Natural killer cell (primary cell): ENCODE measurements at regions not wholly inside any gene's neighbourhood (a gene's known extent, or its start where the extent isn't known, plus 50 kb on each side); places are given as distances from the start of the nearest gene placed in this dataset.

Experiments used
- ATAC-seq, 3 donors: fragments of 150-1000 bp in 2 of 3; fragments of 200-7000 bp in 1 of 3; cut with Tn5 transposase; 1 replicate in 1 of 3; 2 replicates in 2 of 3; pipeline ENCODE4 v1.10.0; 2021; ENCODE audit warnings: mild to moderate bottlenecking in 2 of 3, moderate library complexity in 2 of 3
- DNase-seq, 2 donors: peaks; one replicate each; pipeline versions ENCODE4 v3.0.0 to v3.0.0-alpha.2; 2013 to 2021; ENCODE audit warnings: mixed read lengths in 1 of 2
- H3K27ac ChIP-seq: one replicate; pipeline ENCODE4 v1.5.1; 2013; ENCODE audit warnings: mild to moderate bottlenecking, low read length
- H3K27me3 ChIP-seq: one replicate; pipeline ENCODE4 v1.6.1; 2013; ENCODE audit warnings: low read length; ENCODE audit not compliant: control insufficient read depth, insufficient read depth
- H3K36me3 ChIP-seq: one replicate; pipeline ENCODE4 v1.6.1; 2013; ENCODE audit warnings: low read length; ENCODE audit not compliant: control insufficient read depth, insufficient read depth
- H3K4me1 ChIP-seq: one replicate; pipeline ENCODE4 v1.6.1; 2013; ENCODE audit warnings: low read length; ENCODE audit not compliant: control insufficient read depth, insufficient read depth
- H3K4me3 ChIP-seq: one replicate; pipeline ENCODE4 v1.5.1; 2013; ENCODE audit warnings: low read length
- H3K9me3 ChIP-seq: one replicate; pipeline ENCODE4 v1.6.1; 2013; ENCODE audit warnings: low read length; ENCODE audit not compliant: control insufficient read depth, insufficient read depth
- H3K27ac Mint-ChIP-seq, 2 donors: one replicate each; pipeline ENCODE4 v1.8.0; 2022; ENCODE audit warnings: mild to moderate bottlenecking in 2 of 2, mixed read lengths in 2 of 2, moderate library complexity in 1 of 2
- H3K27me3 Mint-ChIP-seq, 2 donors: one replicate each; pipeline ENCODE4 v1.8.0; 2022; ENCODE audit warnings: low read depth in 2 of 2, mixed read lengths in 2 of 2
- H3K36me3 Mint-ChIP-seq: one replicate; pipeline ENCODE4 v1.8.0; 2022; ENCODE audit warnings: mixed read lengths
- H3K4me1 Mint-ChIP-seq, 2 donors: one replicate each; pipeline ENCODE4 v1.8.0; 2022; ENCODE audit warnings: mixed read lengths in 2 of 2
- H3K4me3 Mint-ChIP-seq: one replicate; pipeline ENCODE4 v1.8.0; 2022; ENCODE audit warnings: mild to moderate bottlenecking, moderate library complexity, mixed read lengths
- H3K9me3 Mint-ChIP-seq, 2 donors: one replicate each; pipeline ENCODE4 v1.8.0; 2022; ENCODE audit warnings: mixed read lengths in 2 of 2
- WGBS: methylation state at CpG from one replicate; pipeline ENCODE4 v1.1.7; 2013; ENCODE audit warnings: missing lambda C conversion rate; ENCODE audit not compliant: insufficient coverage; 5-methylcytosine and 5-hydroxymethylcytosine counted together
- intact Hi-C: fragments of 100-400 bp; cut with micrococcal nuclease; formaldehyde crosslinking; loops from one replicate; pipeline ENCODE4 v1.14.2; 2022
- TF ChIP-seq, protein P1 (sequence below): fragments of 200-600 bp; IDR thresholded peaks from one replicate; pipeline ENCODE4 v1.8.0; 2022; ENCODE audit warnings: antibody characterized with exemption

DNA sequence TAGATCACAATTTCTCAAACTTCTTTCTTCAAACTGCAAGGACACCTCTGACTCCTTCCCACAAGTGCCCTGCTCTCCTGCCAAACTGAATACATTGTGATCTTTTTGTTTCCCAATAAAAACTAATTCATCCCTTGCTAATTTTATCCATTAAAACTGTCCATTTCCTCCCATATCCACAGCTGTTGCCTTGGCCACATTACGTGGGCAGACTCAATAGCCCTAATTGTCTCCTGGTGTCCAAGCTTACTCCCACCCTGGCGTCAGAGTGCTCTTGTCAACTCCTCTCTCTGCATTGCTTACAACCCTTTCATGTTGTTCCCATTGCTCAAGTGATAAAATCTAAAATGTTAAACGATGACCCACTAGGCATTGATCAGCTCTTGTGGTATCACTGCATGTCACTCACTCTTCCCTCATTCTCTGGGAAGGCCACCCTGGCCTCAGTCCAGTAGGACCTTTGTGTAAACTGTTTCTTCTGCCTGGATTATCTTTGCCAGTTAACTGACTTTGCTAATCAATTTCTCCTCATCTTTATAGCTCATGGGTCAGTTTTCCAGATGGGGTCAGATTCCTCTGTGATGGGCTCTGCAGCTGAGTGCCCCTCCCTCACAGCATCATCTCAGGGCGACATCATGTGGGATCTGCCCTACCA lies 525.0 kb downstream of the SLC4A3 start:
- H3K27ac ChIP-seq = no peak overlapping the region
- Mint-ChIP-seq H3K27me3 (no peaks in the 10 kb centered on the region), H3K9me3 (peaks cover 0 to 2% of the 10 kb centered on the region in 2 donors), H3K36me3 (no peaks in the 10 kb centered on the region), H3K4me3 (no peak overlapping the region), H3K27ac (no peak overlapping the region), H3K4me1 (no peaks in the 10 kb centered on the region)
- H3K9me3 ChIP-seq = no peaks in the 10 kb centered on the region
- no peak overlapping the region for H3K4me3 ChIP-seq
- DNase-seq (no peak), ATAC-seq (no peak)
- H3K36me3 ChIP-seq = no peaks in the 10 kb centered on the region
- TF ChIP-seq, protein P1, sequence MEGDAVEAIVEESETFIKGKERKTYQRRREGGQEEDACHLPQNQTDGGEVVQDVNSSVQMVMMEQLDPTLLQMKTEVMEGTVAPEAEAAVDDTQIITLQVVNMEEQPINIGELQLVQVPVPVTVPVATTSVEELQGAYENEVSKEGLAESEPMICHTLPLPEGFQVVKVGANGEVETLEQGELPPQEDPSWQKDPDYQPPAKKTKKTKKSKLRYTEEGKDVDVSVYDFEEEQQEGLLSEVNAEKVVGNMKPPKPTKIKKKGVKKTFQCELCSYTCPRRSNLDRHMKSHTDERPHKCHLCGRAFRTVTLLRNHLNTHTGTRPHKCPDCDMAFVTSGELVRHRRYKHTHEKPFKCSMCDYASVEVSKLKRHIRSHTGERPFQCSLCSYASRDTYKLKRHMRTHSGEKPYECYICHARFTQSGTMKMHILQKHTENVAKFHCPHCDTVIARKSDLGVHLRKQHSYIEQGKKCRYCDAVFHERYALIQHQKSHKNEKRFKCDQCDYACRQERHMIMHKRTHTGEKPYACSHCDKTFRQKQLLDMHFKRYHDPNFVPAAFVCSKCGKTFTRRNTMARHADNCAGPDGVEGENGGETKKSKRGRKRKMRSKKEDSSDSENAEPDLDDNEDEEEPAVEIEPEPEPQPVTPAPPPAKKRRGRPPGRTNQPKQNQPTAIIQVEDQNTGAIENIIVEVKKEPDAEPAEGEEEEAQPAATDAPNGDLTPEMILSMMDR = no peak
- intact Hi-C loops = no loop called here
- 80% methylated on average over 4 of the region's 4 CpGs for WGBS
- no peaks in the 10 kb centered on the region for H3K27me3 ChIP-seq
- no peaks in the 10 kb centered on the region for H3K4me1 ChIP-seq

DNA sequence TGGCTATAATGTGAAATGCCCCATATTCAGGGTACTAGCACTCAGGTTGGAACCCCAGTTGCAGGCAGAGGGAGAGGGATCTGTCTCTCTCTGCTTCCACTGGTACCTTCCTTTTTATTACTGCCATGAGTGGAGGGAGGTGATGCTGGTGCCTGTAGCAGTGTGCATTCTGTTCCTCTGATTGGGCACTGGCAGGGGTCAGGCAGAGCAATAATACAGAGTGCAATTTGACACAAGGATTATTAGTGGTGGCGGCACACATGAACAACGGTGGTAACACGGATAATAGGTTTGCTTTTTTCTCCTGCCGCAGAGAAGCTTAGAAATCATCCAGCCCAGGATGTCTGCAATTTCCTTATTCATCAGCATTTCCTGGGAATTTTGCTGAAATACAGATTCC lies 525.7 kb downstream of the SLC4A3 start:
- Histone ChIP-seq H3K36me3 (no peaks in the 10 kb centered on the region), H3K9me3 (no peaks in the 10 kb centered on the region), H3K4me1 (no peaks in the 10 kb centered on the region), H3K27ac (no peak overlapping the region), H3K27me3 (no peaks in the 10 kb centered on the region), H3K4me3 (no peak overlapping the region)
- no peak overlapping the region for H3K4me3 Mint-ChIP-seq
- DNase-seq (no peak), ATAC-seq (no peak)
- TF ChIP-seq, protein P1 = no peak
- H3K27me3 Mint-ChIP-seq = no peaks in the 10 kb centered on the region
- 93% methylated on average over 4 of the region's 4 CpGs for WGBS
- H3K9me3 Mint-ChIP-seq = peaks cover 0 to 2% of the 10 kb centered on the region in 2 donors
- no peak overlapping the region for H3K27ac Mint-ChIP-seq
- intact Hi-C loops = no loop called here
- no peaks in the 10 kb centered on the region for H3K36me3 Mint-ChIP-seq
- no peaks in the 10 kb centered on the region for H3K4me1 Mint-ChIP-seq

DNA sequence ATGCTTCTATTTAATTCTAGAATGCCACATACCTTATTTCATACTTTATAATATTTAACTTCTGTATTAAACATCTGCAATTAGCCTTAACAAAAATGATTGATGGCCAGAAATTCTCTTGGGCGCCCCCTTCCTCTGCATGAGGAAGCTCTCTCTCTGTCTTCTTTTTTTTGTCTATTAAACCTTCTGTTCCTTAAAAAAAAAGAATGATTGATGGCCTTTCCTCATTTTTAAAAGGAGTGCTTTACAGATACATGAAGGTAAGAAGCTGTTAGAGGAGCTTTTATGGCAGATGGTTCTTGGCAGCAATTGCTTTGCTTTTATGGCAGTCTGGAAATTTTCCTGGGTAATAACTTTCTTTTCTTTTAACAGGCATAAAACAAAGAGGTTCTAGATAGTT lies 526.9 kb downstream of the SLC4A3 start:
- H3K36me3 ChIP-seq = no peaks in the 10 kb centered on the region
- H3K4me1 Mint-ChIP-seq = no peaks in the 10 kb centered on the region
- H3K4me3 Mint-ChIP-seq = no peak overlapping the region
- no peak overlapping the region for H3K27ac ChIP-seq
- H3K4me1 ChIP-seq = no peaks in the 10 kb centered on the region
- H3K9me3 ChIP-seq = no peaks in the 10 kb centered on the region
- no peaks in the 10 kb centered on the region for H3K36me3 Mint-ChIP-seq
- WGBS = 21% methylated on average over 1 of the region's 1 CpG
- H3K4me3 ChIP-seq = no peak overlapping the region
- H3K27me3 ChIP-seq = no peaks in the 10 kb centered on the region
- H3K27ac Mint-ChIP-seq = no peak overlapping the region
- H3K9me3 Mint-ChIP-seq = peaks cover 0 to 2% of the 10 kb centered on the region in 2 donors
- TF ChIP-seq, protein P1 = no peak
- no peak for DNase-seq
- ATAC-seq = no peak
- intact Hi-C loops = no loop called here
- no peaks in the 10 kb centered on the region for H3K27me3 Mint-ChIP-seq

DNA sequence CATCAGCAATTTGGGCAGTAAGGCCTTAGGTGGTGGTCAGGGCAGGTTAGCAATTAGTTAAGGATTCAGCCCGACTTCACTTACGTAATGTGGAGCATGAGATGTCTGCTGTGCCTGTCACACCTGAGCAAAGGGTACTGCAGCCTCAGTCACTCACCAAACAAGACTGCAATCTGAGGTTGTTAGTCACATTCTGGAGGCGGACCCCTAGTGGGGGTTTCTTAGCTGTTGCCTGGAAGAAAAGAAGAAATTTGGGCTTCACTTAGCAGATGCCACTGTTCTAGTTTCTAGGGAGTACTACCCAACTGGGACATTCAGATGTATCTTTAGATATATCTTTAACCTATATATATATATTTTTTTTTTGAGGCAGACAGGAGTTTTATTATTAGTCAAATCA lies 529.9 kb downstream of the SLC4A3 start:
- no peaks in the 10 kb centered on the region for H3K4me1 Mint-ChIP-seq
- Histone ChIP-seq H3K27me3 (no peaks in the 10 kb centered on the region), H3K27ac (no peak overlapping the region), H3K4me1 (no peaks in the 10 kb centered on the region), H3K9me3 (no peaks in the 10 kb centered on the region), H3K36me3 (no peaks in the 10 kb centered on the region), H3K4me3 (no peak overlapping the region)
- peaks cover 0 to 2% of the 10 kb centered on the region in 2 donors for H3K9me3 Mint-ChIP-seq
- no peak overlapping the region for H3K27ac Mint-ChIP-seq
- intact Hi-C loops = no loop called here
- H3K27me3 Mint-ChIP-seq = no peaks in the 10 kb centered on the region
- H3K4me3 Mint-ChIP-seq = no peak overlapping the region
- ATAC-seq (no peak), DNase-seq (no peak)
- WGBS = 100% methylated on average over 2 of the region's 3 CpGs
- TF ChIP-seq, protein P1 = no peak
- no peaks in the 10 kb centered on the region for H3K36me3 Mint-ChIP-seq
